GM21529 (cell line): ENCODE measurements at regions not wholly inside any gene's neighbourhood (a gene's known extent, or its start where the extent isn't known, plus 50 kb on each side); places are given as distances from the start of the nearest gene placed in this dataset.

Source experiments
- ATAC-seq: cut with Tn5 transposase; IDR thresholded peaks from one replicate; pipeline ENCODE4 v1.9.1; 2021; ENCODE audit not compliant: unreplicated experiment

DNA sequence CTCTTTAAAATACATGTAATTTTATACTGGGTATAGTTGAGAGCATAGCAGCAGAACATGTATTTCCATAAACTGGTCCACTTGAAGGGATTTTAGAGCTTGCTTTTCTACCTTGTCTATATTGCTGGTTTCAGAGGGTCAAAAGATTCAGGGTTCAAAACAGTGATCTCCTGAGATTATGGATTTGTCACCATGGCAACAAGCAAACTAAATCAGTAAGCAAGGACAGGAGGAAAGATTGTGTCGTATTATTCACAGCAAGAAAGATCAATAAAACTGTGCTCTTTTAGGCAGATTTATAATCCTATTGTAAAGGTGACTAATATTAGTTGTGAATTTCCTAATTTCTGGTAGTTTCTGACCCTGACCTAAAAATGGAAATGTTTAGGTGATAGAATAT, 496.4 kb downstream of the LMO7 start:
- no peak for ATAC-seq

- ATAC-seq, result no peak
Observed at GRCh38 chr13:76131551-76131950, 495.4 kb downstream of the LMO7 start.

DNA sequence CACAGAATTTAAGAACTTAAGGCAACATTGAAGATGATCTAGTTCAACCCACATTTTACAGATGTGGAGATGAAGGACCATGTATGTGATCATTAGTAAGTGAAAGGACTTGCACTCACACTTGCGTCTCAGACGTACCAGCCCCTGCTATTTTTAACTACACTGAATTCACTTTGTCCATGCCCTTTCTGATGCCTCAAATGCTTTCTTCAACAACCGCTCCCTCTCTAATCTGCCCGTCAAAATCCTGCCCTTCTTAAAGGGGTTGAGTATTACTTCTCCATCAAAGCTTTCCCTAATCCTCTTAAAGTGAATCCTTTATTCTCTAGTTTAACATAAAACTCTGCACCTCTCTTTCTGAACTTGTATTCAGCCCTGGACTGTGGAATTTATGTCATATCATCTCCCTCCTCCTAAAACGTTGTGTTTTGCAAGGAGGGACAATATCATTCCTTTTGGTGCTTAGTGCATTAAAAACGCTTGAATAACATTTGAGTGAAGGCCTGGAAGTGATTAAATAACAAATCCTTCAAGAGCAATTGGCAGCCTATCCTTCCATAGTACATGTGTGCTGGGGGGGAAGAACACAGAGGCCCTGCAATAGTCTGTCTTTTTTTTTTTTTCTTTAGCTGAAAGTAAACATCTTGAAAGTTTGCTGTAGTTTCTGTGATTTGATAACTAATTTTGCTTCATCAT, 493.3 kb downstream of the LMO7 start:
- ATAC-seq, result no peak

- no peak for ATAC-seq
Observed at GRCh38 chr13:76127922-76128321, 491.8 kb downstream of the LMO7 start.

- no peak for ATAC-seq
Observed at GRCh38 chr13:76123548-76123947, 487.4 kb downstream of the LMO7 start.

- ATAC-seq, result no peak
Observed at GRCh38 chr13:76116751-76117360, 480.7 kb downstream of the LMO7 start.

DNA sequence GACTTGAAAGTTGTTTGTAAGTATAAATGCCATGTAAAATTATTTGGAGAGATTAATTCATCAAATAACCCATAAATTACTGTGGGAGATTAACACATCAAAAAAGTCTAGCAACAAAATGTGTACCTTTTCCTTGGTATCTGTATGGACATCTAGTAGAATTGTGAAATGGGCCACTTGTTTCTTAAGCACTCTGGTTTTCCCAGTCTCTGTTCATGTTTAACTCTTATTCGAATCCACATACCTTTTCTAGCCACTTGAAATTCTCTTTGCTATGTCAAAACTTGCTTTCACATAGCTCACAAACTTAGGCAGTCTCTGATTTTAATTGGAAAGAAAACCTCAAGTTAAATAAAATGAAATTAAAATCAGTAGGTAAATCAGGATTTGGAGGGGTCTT, 470.6 kb downstream of the LMO7 start:
- ATAC-seq, result no peak

- no peak for ATAC-seq
Observed at GRCh38 chr13:76094645-76095044, 458.5 kb downstream of the LMO7 start.

- ATAC-seq, result no peak
Observed at GRCh38 chr13:76091076-76091475, 454.9 kb downstream of the LMO7 start.

GRCh38 chr13:76086729-76087128, 450.6 kb downstream of the LMO7 start:
- ATAC-seq, result no peak

GRCh38 chr13:76067850-76068249, 431.7 kb downstream of the LMO7 start:
- ATAC-seq, result no peak

GRCh38 chr13:76053181-76053580, 417.1 kb downstream of the LMO7 start:
- no peak for ATAC-seq

- ATAC-seq, result no peak
Observed at GRCh38 chr13:76049376-76049746, 413.2 kb downstream of the LMO7 start.

GRCh38 chr13:76048675-76049375, 412.7 kb downstream of the LMO7 start:
- no peak for ATAC-seq

- no peak for ATAC-seq
Observed at GRCh38 chr13:76048131-76048530, 412.0 kb downstream of the LMO7 start.

DNA sequence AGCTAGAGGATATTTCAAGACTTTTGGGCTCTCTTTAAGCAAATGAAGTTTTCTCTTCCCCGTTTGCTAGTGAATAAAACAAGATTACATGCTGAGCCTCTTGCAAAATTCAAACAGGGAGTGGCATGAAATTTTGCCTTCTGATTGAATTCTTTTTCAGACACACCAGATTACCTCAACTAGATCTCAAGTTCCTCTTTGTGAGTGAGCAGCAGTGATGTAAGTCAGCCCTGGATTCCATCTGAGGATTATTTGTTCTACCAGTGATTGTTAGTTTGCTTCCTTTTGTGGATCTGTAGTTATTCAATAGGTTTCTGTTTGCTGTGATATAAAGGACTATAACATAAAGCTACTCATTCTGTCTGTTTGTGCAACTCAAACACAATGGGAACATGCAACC, 407.7 kb downstream of the LMO7 start:
- no peak for ATAC-seq

DNA sequence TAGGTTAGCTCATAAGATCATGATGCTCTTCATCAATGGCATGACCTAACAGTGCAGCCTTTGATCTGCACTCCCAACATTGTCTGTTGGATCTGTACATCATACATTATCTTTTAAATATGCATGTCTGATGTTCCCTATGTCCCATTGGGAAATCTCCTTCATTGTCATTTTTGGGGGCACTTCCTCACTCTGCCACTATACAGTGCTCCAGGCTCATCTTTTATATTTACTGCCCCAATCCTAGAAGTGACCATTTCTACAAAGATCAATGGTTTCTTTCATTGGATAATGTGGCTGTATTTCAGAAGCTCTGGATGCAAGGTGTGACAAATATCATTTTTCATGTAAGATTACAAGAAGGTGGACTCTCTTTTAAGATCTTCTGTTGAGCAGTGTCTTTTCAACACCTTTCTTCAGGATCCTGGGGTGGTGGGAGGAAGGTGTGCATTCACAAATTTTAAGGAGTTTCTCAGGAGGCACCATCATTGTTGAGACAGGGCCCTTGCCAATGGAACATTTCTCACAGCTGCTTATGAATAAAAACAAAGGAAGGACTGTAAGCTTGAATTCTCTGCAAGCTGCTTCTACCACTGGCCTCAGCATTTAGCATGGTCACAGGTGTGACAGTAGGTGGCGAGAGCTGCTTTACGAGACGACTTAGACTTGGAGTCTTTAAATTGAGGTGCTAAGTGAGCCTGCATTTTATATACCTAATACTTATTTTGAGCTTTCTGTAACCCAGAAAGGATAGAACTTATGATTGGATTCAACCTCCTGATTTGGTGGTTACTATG, 403.0 kb downstream of the LMO7 start:
- no peak for ATAC-seq

GRCh38 chr13:76036176-76036575, 400.0 kb downstream of the LMO7 start:
- no peak for ATAC-seq

DNA sequence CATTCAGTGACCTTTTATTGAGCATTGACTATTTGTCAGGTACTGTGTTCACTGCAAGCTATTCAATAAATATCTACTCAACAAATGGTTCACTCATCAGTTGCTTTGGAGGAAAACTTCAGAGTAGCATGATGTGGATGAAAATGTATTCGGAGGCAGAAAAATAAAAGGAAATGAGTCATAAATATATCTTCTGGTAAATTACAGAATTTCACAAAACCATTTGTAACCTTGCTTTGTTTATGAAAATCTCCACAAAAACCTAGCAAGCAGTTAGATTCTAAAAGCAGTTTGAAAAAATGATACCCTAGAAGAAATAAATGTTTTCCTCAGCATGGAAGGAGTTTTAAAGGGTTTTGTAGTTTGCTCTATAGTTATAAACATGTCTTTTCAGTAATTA, 399.6 kb downstream of the LMO7 start:
- no peak for ATAC-seq

DNA sequence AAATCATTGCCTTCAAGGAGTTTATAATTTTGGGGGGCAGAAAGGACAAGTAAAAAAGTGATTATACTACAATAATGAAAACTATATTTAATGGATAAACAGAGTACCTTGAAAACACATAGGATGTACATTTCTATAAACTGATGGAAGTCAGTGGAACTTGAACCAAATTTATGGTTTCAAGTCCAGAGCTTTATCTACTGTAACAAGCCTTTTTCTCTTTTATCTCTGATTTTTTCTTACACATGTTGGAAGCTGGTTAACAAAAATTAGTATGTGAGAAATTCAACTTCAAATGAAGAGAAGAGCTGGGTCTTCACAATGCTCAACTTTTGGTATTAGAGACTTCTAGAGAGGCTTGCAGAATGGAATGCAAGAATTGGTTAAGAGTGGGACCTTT, 393.6 kb downstream of the LMO7 start:
- no peak for ATAC-seq

GRCh38 chr13:76029088-76029487, 393.0 kb downstream of the LMO7 start:
- ATAC-seq, result no peak

GRCh38 chr13:76027131-76027530, 391.0 kb downstream of the LMO7 start:
- ATAC-seq, result no peak
